Omental fat pad (tissue), 3 donors: ENCODE measurements at regions not wholly inside any gene's neighbourhood (a gene's known extent, or its start where the extent isn't known, plus 50 kb on each side); places are given as distances from the start of the nearest gene placed in this dataset.

Experiments used
- ATAC-seq: fragments of 150-250 bp; one replicate; pipeline ENCODE4 v1.9.1; 2016; ENCODE audit warnings: mild to moderate bottlenecking, moderate library complexity; ENCODE audit not compliant: low FRiP score
- DNase-seq: peaks from one replicate; pipeline ENCODE4 v3.0.0-alpha.2; 2019; ENCODE audit warnings: low spot score
- CTCF ChIP-seq, 3 donors: fragments of 450-650 bp; IDR thresholded peaks; one replicate each; pipeline ENCODE4 v1.5.1; 2016 to 2017; ENCODE audit warnings: antibody characterized with exemption in 3 of 3, mild to moderate bottlenecking in 3 of 3, moderate library complexity in 2 of 3

GRCh38 chr4:72901553-72901952, 168.0 kb downstream of the COX18 start:
- ATAC-seq (no peak), DNase-seq (no peak)
- TF ChIP-seq CTCF (IDR thresholded peaks at IDR 0.05): no peak

GRCh38 chr4:72900952-72901351, 168.6 kb downstream of the COX18 start:
- DNase-seq: no peak
- ATAC-seq: no peak
- TF ChIP-seq CTCF (IDR thresholded peaks at IDR 0.05): no peak

- no peak for TF ChIP-seq CTCF (IDR thresholded peaks at IDR 0.05)
- ATAC-seq: no peak
- DNase-seq: no peak
Measured at GRCh38 chr4:72899621-72900020, 169.9 kb downstream of the COX18 start.

GRCh38 chr4:72899214-72899613, 170.3 kb downstream of the COX18 start:
- no peak for DNase-seq
- TF ChIP-seq CTCF (IDR thresholded peaks at IDR 0.05): no peak
- ATAC-seq: no peak

- DNase-seq (no peak), ATAC-seq (peak; percentile 85)
- TF ChIP-seq CTCF (IDR thresholded peaks at IDR 0.05): no peak
Measured at GRCh38 chr4:72896515-72896914, 173.0 kb downstream of the COX18 start.

GRCh38 chr4:72895408-72895807, 174.1 kb downstream of the COX18 start:
- TF ChIP-seq CTCF (IDR thresholded peaks at IDR 0.05): no peak
- ATAC-seq (peak; percentile 43), DNase-seq (no peak)

GRCh38 chr4:72893354-72894066, 176.0 kb downstream of the COX18 start:
- TF ChIP-seq CTCF (IDR thresholded peaks at IDR 0.05): no peak
- ATAC-seq (peak; percentile 16), DNase-seq (no peak)
